Right lung (tissue), 2 donors: ENCODE measurements at regions not wholly inside any gene's neighbourhood (a gene's known extent, or its start where the extent isn't known, plus 50 kb on each side); places are given as distances from the start of the nearest gene placed in this dataset.
A peak's percentile ranks its signal among the peaks of the same experiment; 100 is the strongest.

ENCODE experiments used
- DNase-seq, 2 donors: peaks; one replicate each; pipeline ENCODE4 v3.0.0-alpha.2; 2013

DNA sequence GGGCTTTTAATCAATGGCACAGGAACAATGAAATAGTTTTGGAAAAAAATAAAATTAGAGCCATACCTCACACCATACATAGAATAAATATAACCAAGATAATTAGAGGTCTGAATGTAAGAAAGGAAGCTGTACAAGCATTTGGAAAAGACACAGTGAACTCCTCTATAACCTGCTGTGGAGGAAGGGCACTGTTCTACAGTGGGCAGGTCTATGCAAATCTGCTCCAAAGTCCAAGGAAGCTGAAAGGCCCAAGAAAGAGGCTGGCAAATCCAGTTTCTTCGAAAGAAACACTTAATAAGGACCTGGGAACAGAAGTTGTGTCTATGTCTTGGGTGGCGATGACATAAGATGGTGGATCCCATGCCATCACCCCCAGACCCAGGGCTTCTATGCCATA lies 169.4 kb upstream of the RALGAPA2 start:
- no peak for DNase-seq

- DNase-seq = no peak
Observed at GRCh38 chr20:20877079-20877478, 164.6 kb upstream of the RALGAPA2 start.

GRCh38 chr20:20875716-20876115 lies 163.3 kb upstream of the RALGAPA2 start:
- no peak for DNase-seq

- DNase-seq = no peak
Observed at GRCh38 chr20:20872428-20872827, 160.0 kb upstream of the RALGAPA2 start.

- DNase-seq = no peak
Observed at GRCh38 chr20:20869161-20869775, 156.8 kb upstream of the RALGAPA2 start.

DNA sequence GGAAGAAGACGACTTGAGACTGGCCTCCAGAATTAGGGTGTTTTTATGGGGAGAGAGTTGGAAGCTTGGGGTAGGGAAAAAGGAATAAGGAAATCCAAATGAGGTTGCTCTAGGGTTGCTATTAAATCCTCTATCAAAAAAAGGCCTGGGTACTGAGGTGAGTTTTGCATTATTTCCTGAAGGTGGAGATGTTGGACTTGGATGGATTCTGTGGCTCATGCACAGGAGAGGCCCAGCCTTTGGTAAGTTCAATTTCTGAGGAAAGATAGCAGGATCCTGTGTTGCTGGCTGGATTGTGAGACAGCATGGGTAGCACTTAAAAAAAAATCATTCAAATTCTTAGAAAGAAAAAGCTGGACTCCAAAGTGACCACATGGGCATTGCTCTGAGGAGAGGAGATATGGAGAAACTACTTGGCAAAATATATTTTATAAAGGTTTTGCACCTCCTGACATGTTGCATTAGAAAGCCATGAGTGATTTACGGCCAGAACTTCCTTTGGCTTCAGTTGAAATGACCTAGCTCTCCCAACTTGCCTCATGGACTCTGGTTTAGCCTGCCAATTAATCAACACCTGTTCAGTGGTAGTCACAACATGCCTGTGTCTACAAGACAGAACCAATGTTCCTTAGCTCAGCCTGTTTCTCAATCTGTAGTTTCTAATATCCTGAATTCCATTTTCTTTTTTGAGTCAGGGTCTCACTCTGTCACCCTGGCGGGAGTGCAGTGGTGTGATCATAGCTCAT lies 152.1 kb upstream of the RALGAPA2 start:
- DNase-seq = no peak

GRCh38 chr20:20860078-20860806 lies 147.8 kb upstream of the RALGAPA2 start:
- peak; percentile 69 to 84 for DNase-seq

GRCh38 chr20:20859510-20859909 lies 147.1 kb upstream of the RALGAPA2 start:
- DNase-seq = no peak

DNA sequence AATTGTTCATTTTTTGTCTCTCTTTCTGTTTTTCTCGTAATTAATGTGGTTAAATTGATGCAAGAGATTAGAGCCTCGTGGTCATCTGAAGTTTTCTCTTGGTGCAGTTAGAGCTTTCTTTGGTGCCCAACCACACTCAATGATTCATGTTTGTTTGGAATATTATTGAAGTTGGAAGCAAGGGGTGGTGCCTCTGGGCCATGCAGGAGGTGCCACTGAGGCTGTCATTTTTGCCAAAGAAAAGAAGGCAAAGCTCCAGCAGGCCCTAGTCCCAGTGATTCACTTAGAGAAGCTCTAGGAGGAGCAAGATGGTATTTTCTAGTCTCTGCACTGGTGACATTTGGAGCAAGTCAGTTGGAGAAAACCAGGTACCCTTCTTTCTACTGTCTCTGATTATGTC lies 144.5 kb upstream of the RALGAPA2 start:
- no peak for DNase-seq

DNA sequence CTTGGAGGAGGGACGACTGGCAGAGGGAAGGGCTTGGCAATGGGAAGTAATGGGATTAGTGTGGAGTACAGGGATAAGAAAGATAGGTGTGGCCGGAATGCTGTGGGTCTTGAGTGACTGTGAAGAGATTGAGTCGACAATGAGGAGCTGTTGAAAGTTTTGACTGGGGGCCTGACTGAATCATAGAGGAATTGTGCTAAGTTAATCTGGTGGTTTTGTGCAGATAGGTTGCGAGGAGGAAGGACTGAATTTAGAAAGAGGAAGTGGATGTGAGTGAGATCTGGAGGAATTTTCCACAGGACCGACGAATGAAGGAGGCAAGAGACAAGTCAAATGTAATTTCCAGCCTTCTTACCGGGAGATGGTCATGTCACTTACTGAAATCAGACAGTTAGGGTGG lies 143.9 kb upstream of the RALGAPA2 start:
- no peak for DNase-seq

DNA sequence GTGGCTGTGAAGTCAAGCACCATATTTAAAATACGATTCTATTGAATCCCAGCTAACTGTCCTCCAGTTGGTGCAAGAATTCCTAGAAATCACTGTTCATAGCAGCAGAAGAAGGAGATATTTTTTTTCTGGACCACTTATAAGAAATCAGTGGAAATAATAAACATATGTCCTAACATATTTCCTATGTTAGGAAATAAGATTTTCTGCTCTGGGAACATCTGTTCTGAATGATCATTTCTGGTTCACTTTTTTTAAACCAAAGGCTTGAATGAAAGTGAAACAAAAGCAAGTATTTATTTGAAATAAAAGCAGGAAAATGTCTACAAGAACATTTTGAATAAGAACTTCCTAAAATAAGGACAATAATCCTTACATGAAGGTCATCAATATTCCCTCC lies 138.9 kb upstream of the RALGAPA2 start:
- DNase-seq = no peak

GRCh38 chr20:20850407-20850806 lies 138.0 kb upstream of the RALGAPA2 start:
- no peak for DNase-seq

GRCh38 chr20:20849161-20849560 lies 136.7 kb upstream of the RALGAPA2 start:
- DNase-seq = no peak

DNA sequence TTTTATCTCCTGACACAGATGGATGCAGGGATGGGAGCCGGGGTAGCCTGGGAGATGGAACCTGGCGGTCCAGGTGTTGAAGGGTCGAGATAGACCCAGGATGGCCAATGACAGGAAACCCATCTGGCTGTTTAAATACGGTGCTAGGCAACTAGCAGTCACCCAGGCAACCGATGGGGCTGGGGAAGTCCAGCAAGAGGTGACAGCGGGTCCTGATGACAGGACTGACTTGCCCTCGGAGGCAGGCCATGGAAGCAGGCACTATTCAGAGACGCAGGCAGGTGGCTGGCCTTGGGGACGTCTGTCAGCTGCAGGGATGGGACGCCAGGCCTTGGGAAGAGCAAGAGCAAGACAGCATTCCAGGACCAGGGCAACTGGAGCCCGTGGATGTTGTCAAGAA lies 135.4 kb upstream of the RALGAPA2 start:
- no peak for DNase-seq

- DNase-seq = no peak
Observed at GRCh38 chr20:20843982-20844381, 131.5 kb upstream of the RALGAPA2 start.

- no peak for DNase-seq
Observed at GRCh38 chr20:20839771-20840170, 127.3 kb upstream of the RALGAPA2 start.

- DNase-seq = peak; percentile 58 to 64
Observed at GRCh38 chr20:20837574-20838021, 125.2 kb upstream of the RALGAPA2 start.

DNA sequence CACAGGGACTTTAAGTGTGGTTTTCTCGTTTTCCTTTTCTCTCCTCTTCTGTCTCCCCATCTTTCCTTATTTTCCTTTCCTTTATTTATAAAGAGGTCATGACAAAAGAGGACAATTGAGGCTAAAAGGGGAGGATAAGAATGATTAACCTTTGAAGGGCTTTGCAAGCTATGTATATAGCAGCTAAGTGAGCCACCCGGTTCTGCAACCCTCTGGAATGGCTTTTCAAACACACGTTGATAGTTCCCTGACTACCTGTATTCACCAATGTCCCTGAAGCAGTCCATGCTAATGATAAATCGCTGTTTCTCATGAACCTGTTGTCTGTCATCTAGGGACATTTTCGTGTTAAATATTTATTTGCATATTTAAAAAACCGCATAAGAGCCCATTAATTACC lies 124.4 kb upstream of the RALGAPA2 start:
- no peak for DNase-seq

- no peak for DNase-seq
Observed at GRCh38 chr20:20835897-20836296, 123.5 kb upstream of the RALGAPA2 start.

- no peak for DNase-seq
Observed at GRCh38 chr20:20834008-20834407, 121.6 kb upstream of the RALGAPA2 start.

DNA sequence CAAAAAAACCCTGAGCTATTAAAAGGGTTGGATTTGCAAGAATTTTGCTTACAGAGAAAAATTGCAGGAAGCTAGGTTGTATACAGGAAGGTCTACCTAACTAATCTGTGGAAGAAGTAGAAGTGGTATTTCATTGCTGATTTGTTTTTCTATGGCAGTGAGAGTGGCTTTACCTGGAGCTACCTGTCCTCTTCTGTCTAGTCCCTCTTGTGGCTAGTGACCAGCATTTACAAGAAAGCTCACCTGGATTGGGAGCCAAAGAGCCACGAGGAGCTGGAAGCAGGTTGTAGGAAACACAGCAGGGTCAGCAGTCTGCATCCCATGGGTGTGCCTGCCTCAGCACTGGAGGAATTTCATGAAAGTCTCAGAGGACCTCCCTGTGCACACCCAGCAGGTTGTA lies 120.3 kb upstream of the RALGAPA2 start:
- no peak for DNase-seq

- no peak for DNase-seq
Observed at GRCh38 chr20:20831794-20832193, 119.3 kb upstream of the RALGAPA2 start.

GRCh38 chr20:20829681-20830080 lies 117.2 kb upstream of the RALGAPA2 start:
- no peak for DNase-seq
